ENCODE measurements at regions not wholly inside any gene's neighbourhood (a gene's known extent, or its start where the extent isn't known, plus 50 kb on each side); places are given as distances from the start of the nearest gene placed in this dataset.

- H3K4me3 ChIP-seq (ENCODE audit: low read depth, low read length) = no peak overlapping the region
- no peak for TF ChIP-seq CTCF (IDR thresholded peaks at IDR 0.05; ENCODE audit: borderline replicate concordance, insufficient read depth, low read depth, low read length)
These were observed 260.1 kb upstream of the CCDC54 start for GRCh38 chr3:107117156-107117555.

GRCh38 chr3:107117922-107118536, 259.2 kb upstream of the CCDC54 start:
- H3K4me3 ChIP-seq (ENCODE audit: low read depth, low read length) = no peak overlapping the region
- peak; percentile 22; the same call in 1 of the 2 replicates for TF ChIP-seq CTCF (IDR thresholded peaks at IDR 0.05; ENCODE audit: borderline replicate concordance, insufficient read depth, low read depth, low read length)

- H3K4me3 ChIP-seq (ENCODE audit: low read depth, low read length) = no peak overlapping the region
- no peak for TF ChIP-seq CTCF (IDR thresholded peaks at IDR 0.05; ENCODE audit: borderline replicate concordance, insufficient read depth, low read depth, low read length)
These were observed 252.4 kb upstream of the CCDC54 start for GRCh38 chr3:107124885-107125284.

- TF ChIP-seq CTCF (IDR thresholded peaks at IDR 0.05; ENCODE audit: borderline replicate concordance, insufficient read depth, low read depth, low read length) = no peak
- no peak overlapping the region for H3K4me3 ChIP-seq (ENCODE audit: low read depth, low read length)
These were observed 248.3 kb upstream of the CCDC54 start for GRCh38 chr3:107128946-107129345.

- H3K4me3 ChIP-seq (ENCODE audit: low read depth, low read length) = no peak overlapping the region
- TF ChIP-seq CTCF (IDR thresholded peaks at IDR 0.05; ENCODE audit: borderline replicate concordance, insufficient read depth, low read depth, low read length) = no peak
These were observed 247.0 kb upstream of the CCDC54 start for GRCh38 chr3:107130089-107130700.

GRCh38 chr3:107132674-107133073, 244.6 kb upstream of the CCDC54 start:
- no peak for TF ChIP-seq CTCF (IDR thresholded peaks at IDR 0.05; ENCODE audit: borderline replicate concordance, insufficient read depth, low read depth, low read length)
- H3K4me3 ChIP-seq (ENCODE audit: low read depth, low read length) = no peak overlapping the region

GRCh38 chr3:107133891-107134290, 243.3 kb upstream of the CCDC54 start:
- no peak for TF ChIP-seq CTCF (IDR thresholded peaks at IDR 0.05; ENCODE audit: borderline replicate concordance, insufficient read depth, low read depth, low read length)
- H3K4me3 ChIP-seq (ENCODE audit: low read depth, low read length) = no peak overlapping the region
